Skeletal muscle tissue (tissue), 3 donors: ENCODE measurements at regions not wholly inside any gene's neighbourhood (a gene's known extent, or its start where the extent isn't known, plus 50 kb on each side); places are given as distances from the start of the nearest gene placed in this dataset.

Experiments
- H3K27ac ChIP-seq: one replicate; pipeline ENCODE4 v1.7.0; 2013; ENCODE audit warnings: mild to moderate bottlenecking, low read depth, low read length, inconsistent platforms
- H3K27me3 ChIP-seq, 3 donors: one replicate each; pipeline ENCODE4 v1.7.0; 2013; ENCODE audit warnings: low read length in 3 of 3; ENCODE audit not compliant: control insufficient read depth in 3 of 3, insufficient read depth in 3 of 3
- H3K36me3 ChIP-seq, 3 donors: one replicate each; pipeline ENCODE4 v1.7.0; 2013; ENCODE audit warnings: low read length in 3 of 3; ENCODE audit not compliant: control insufficient read depth in 3 of 3, insufficient read depth in 3 of 3
- H3K4me1 ChIP-seq, 3 donors: one replicate each; pipeline ENCODE4 v1.7.0; 2013; ENCODE audit warnings: low read length in 3 of 3, mild to moderate bottlenecking in 3 of 3; ENCODE audit not compliant: control insufficient read depth in 3 of 3, insufficient read depth in 3 of 3
- H3K4me3 ChIP-seq, 3 donors: one replicate each; pipeline ENCODE4 v1.7.0; 2013; ENCODE audit warnings: low read length in 3 of 3
- H3K9ac ChIP-seq, 3 donors: one replicate each; pipeline ENCODE4 v1.7.0; 2013; ENCODE audit warnings: low read length in 3 of 3, mild to moderate bottlenecking in 3 of 3, moderate library complexity in 2 of 3, low read depth in 1 of 3
- H3K9me3 ChIP-seq, 3 donors: one replicate each; pipeline ENCODE4 v1.7.0; 2013; ENCODE audit warnings: low read length in 3 of 3; ENCODE audit not compliant: control insufficient read depth in 3 of 3
- donor health status: Osteomylitis.

- Histone ChIP-seq H3K4me1 (no peaks in the 10 kb centered on the region), H3K4me3 (no peak overlapping the region), H3K27me3 (peaks cover 0 to 4% (median 0%) of the 10 kb centered on the region in 3 donors), H3K9ac (no peak overlapping the region), H3K9me3 (no peaks in the 10 kb centered on the region), H3K27ac (no peak overlapping the region), H3K36me3 (no peaks in the 10 kb centered on the region)
Measured at GRCh38 chr5:3911773-3912172, 316.1 kb downstream of the IRX1 start.

GRCh38 chr5:3912790-3913189 lies 317.2 kb downstream of the IRX1 start:
- no peak overlapping the region for H3K4me3 ChIP-seq
- no peak overlapping the region for H3K27ac ChIP-seq
- H3K27me3 ChIP-seq = peaks cover 0 to 4% (median 0%) of the 10 kb centered on the region in 3 donors
- H3K36me3 ChIP-seq = no peaks in the 10 kb centered on the region
- H3K9me3 ChIP-seq = no peaks in the 10 kb centered on the region
- H3K4me1 ChIP-seq = no peaks in the 10 kb centered on the region
- H3K9ac ChIP-seq = no peak overlapping the region

- peaks cover 0 to 4% (median 0%) of the 10 kb centered on the region in 3 donors for H3K27me3 ChIP-seq
- H3K9me3 ChIP-seq = no peaks in the 10 kb centered on the region
- H3K27ac ChIP-seq = no peak overlapping the region
- H3K4me3 ChIP-seq = no peak overlapping the region
- H3K4me1 ChIP-seq = no peaks in the 10 kb centered on the region
- H3K36me3 ChIP-seq = no peaks in the 10 kb centered on the region
- H3K9ac ChIP-seq = no peak overlapping the region
Measured at GRCh38 chr5:3913279-3913678, 317.6 kb downstream of the IRX1 start.

- no peak overlapping the region for H3K9ac ChIP-seq
- no peak overlapping the region for H3K27ac ChIP-seq
- no peak overlapping the region for H3K4me3 ChIP-seq
- no peaks in the 10 kb centered on the region for H3K36me3 ChIP-seq
- H3K9me3 ChIP-seq = peaks cover 0 to 4% (median 0%) of the 10 kb centered on the region in 3 donors
- H3K4me1 ChIP-seq = no peaks in the 10 kb centered on the region
- no peaks in the 10 kb centered on the region for H3K27me3 ChIP-seq
Measured at GRCh38 chr5:3925022-3925421, 329.4 kb downstream of the IRX1 start.

GRCh38 chr5:3925935-3926334 lies 330.3 kb downstream of the IRX1 start:
- Histone ChIP-seq H3K4me1 (no peaks in the 10 kb centered on the region), H3K27me3 (no peaks in the 10 kb centered on the region), H3K9ac (no peak overlapping the region), H3K9me3 (peaks cover 0 to 4% (median 0%) of the 10 kb centered on the region in 3 donors), H3K36me3 (no peaks in the 10 kb centered on the region), H3K4me3 (no peak overlapping the region), H3K27ac (no peak overlapping the region)

- H3K27me3 ChIP-seq = no peaks in the 10 kb centered on the region
- peaks cover 0 to 4% (median 0%) of the 10 kb centered on the region in 3 donors for H3K9me3 ChIP-seq
- H3K36me3 ChIP-seq = no peaks in the 10 kb centered on the region
- no peak overlapping the region for H3K27ac ChIP-seq
- H3K4me1 ChIP-seq = no peaks in the 10 kb centered on the region
- no peak overlapping the region for H3K4me3 ChIP-seq
- H3K9ac ChIP-seq = no peak overlapping the region
Measured at GRCh38 chr5:3929799-3930198, 334.2 kb downstream of the IRX1 start.

GRCh38 chr5:3931976-3932375 lies 336.3 kb downstream of the IRX1 start:
- Histone ChIP-seq H3K27me3 (no peaks in the 10 kb centered on the region), H3K36me3 (no peaks in the 10 kb centered on the region), H3K4me3 (no peak overlapping the region), H3K9ac (no peak overlapping the region), H3K9me3 (peaks cover 0 to 4% (median 0%) of the 10 kb centered on the region in 3 donors), H3K27ac (no peak overlapping the region), H3K4me1 (no peaks in the 10 kb centered on the region)

- no peaks in the 10 kb centered on the region for H3K9me3 ChIP-seq
- no peaks in the 10 kb centered on the region for H3K27me3 ChIP-seq
- H3K4me1 ChIP-seq = no peaks in the 10 kb centered on the region
- H3K9ac ChIP-seq = no peak overlapping the region
- H3K27ac ChIP-seq = no peak overlapping the region
- no peaks in the 10 kb centered on the region for H3K36me3 ChIP-seq
- H3K4me3 ChIP-seq = no peak overlapping the region
Measured at GRCh38 chr5:3933536-3933935, 337.9 kb downstream of the IRX1 start.

GRCh38 chr5:3933966-3934365 lies 338.3 kb downstream of the IRX1 start:
- Histone ChIP-seq H3K27me3 (no peaks in the 10 kb centered on the region), H3K9ac (no peak overlapping the region), H3K36me3 (no peaks in the 10 kb centered on the region), H3K4me1 (no peaks in the 10 kb centered on the region), H3K27ac (no peak overlapping the region), H3K9me3 (no peaks in the 10 kb centered on the region), H3K4me3 (no peak overlapping the region)

- no peak overlapping the region for H3K27ac ChIP-seq
- H3K4me3 ChIP-seq = no peak overlapping the region
- H3K36me3 ChIP-seq = no peaks in the 10 kb centered on the region
- H3K4me1 ChIP-seq = no peaks in the 10 kb centered on the region
- no peaks in the 10 kb centered on the region for H3K27me3 ChIP-seq
- H3K9me3 ChIP-seq = no peaks in the 10 kb centered on the region
- no peak overlapping the region for H3K9ac ChIP-seq
Measured at GRCh38 chr5:3943859-3944258, 348.2 kb downstream of the IRX1 start.

- Histone ChIP-seq H3K4me1 (no peaks in the 10 kb centered on the region), H3K27me3 (no peaks in the 10 kb centered on the region), H3K9me3 (no peaks in the 10 kb centered on the region), H3K27ac (no peak overlapping the region), H3K36me3 (no peaks in the 10 kb centered on the region), H3K9ac (no peak overlapping the region), H3K4me3 (no peak overlapping the region)
Measured at GRCh38 chr5:3944930-3945329, 349.3 kb downstream of the IRX1 start.
